ENCODE measurements at regions not wholly inside any gene's neighbourhood (a gene's known extent, or its start where the extent isn't known, plus 50 kb on each side); places are given as distances from the start of the nearest gene placed in this dataset.
"Not testable (repeated sequence)": the region's sequence is repeated elsewhere in the genome, so short reads cannot be mapped to it uniquely, and the experiment has no call there.

DNA sequence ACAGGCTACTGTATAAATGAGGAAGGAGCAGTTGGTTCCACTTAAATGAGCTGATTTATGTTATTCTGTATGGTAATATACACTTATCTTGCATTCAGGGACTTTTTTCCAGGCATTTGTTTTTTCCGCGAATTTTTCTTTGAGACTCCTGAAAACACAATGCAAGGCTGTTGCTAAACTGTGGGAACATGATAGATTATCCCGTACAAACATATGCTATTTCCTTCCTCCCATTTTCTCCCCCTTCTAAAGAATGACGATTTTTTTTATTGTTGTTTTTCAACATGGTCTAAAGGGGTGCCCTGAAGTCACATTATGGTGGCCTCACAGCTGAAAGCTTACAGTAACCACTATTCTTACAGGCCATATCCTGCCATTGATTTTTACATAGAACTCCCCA lies 523.9 kb upstream of the NRP1 start:
- H3K9me3 ChIP-seq = no peaks in the 10 kb centered on the region
- DNase-seq = no peak
- no peaks in the 10 kb centered on the region for H3K4me1 ChIP-seq
- no peaks in the 10 kb centered on the region for H3K36me3 ChIP-seq
- TF ChIP-seq EP300 (IDR thresholded peaks at IDR 0.05) = no peak
- TF ChIP-seq, protein P1, sequence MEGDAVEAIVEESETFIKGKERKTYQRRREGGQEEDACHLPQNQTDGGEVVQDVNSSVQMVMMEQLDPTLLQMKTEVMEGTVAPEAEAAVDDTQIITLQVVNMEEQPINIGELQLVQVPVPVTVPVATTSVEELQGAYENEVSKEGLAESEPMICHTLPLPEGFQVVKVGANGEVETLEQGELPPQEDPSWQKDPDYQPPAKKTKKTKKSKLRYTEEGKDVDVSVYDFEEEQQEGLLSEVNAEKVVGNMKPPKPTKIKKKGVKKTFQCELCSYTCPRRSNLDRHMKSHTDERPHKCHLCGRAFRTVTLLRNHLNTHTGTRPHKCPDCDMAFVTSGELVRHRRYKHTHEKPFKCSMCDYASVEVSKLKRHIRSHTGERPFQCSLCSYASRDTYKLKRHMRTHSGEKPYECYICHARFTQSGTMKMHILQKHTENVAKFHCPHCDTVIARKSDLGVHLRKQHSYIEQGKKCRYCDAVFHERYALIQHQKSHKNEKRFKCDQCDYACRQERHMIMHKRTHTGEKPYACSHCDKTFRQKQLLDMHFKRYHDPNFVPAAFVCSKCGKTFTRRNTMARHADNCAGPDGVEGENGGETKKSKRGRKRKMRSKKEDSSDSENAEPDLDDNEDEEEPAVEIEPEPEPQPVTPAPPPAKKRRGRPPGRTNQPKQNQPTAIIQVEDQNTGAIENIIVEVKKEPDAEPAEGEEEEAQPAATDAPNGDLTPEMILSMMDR (IDR thresholded peaks at IDR 0.05) = no peak
- no peak for TF ChIP-seq POLR2AphosphoS5 (IDR thresholded peaks at IDR 0.05)
- TF ChIP-seq POLR2A (IDR thresholded peaks at IDR 0.05) = no peak
- H3K27ac ChIP-seq = no peak overlapping the region
- H3K27me3 ChIP-seq = no peaks in the 10 kb centered on the region
- intact Hi-C loops (cut with DNase I) = no loop called here
- 54 to 81% methylated on average over 4 of the region's 4 CpGs for whole genome bisulfite sequencing, 2 donors
- no peak overlapping the region for H3K4me3 ChIP-seq

DNA sequence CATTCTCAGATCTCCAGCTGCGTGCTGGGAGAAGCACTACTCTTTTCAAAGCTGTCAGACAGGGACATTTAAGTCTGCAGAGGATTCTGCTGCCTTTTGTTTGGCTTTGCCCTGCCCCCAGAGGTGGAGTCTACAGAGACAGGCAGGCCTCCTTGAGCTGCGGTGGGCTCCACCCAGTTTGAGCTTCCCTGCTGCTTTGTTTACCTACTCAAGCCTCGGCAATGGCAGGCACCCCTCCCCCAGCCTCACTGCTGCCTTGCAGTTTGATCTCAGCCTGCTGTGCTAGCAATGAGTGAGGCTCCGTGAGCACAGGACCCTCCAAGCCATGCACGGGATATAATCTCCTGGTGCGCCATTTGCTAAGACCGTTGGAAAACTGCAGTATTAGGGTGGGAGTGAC lies 518.8 kb upstream of the NRP1 start:
- DNase-seq; H3K27me3 ChIP-seq; H3K4me1 ChIP-seq; H3K27ac ChIP-seq; H3K4me3 ChIP-seq; intact Hi-C loops (cut with DNase I); H3K36me3 ChIP-seq; H3K9me3 ChIP-seq: not testable (repeated sequence)
- 74 to 81% methylated on average over 7 of the region's 7 CpGs for WGBS, 2 donors

DNA sequence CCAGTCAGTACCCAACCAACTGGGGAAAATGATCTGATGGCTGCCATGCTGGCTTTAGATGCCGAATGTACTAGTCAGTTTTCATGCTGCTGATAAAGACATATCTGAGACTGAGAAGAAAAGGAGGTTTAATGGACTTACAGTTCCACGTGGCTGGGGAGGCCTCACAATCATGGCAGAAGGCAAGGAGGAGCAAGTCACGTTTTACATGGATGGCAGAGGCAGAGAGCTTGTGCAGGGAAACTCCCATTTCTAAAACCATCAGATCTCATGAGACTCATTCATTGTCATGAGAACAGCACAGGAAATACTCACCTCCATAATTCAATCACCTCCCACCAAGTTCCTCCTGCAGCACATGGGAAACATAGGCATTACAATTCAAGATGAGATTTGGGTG lies 508.9 kb upstream of the NRP1 start:
- Histone ChIP-seq H3K27ac (no peak overlapping the region), H3K36me3 (no peaks in the 10 kb centered on the region), H3K9me3 (peaks cover 0 to 7% (median 0%) of the 10 kb centered on the region in 4 donors), H3K4me1 (no peaks in the 10 kb centered on the region), H3K27me3 (no peaks in the 10 kb centered on the region), H3K4me3 (no peak overlapping the region)
- intact Hi-C loops (cut with DNase I) = no loop called here
- WGBS, 2 donors = 88 to 90% methylated on average over 3 of the region's 3 CpGs
- TF ChIP-seq POLR2AphosphoS5 (IDR thresholded peaks at IDR 0.05) (no peak), POLR2A (IDR thresholded peaks at IDR 0.05) (no peak), EP300 (IDR thresholded peaks at IDR 0.05) (no peak)
- TF ChIP-seq, protein P1 (IDR thresholded peaks at IDR 0.05) = no peak
- DNase-seq = no peak

DNA sequence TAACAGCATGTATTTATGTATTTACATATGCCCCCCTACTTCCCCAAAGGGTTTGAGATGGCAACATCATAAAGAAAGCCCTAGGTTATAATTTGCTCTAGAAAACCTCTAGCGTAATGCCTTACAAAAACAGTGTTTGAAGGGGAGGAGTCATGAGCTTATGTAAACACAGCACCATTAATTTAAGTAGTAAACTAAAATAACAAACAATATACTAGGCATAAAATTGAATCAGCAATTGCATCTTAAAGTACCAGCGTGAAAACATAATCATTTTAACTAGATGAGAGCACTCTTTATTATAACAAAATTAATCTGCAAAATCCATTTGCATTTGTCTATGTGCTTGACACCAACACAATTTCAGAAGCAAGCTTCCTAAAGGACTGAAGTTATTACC lies 507.2 kb upstream of the NRP1 start:
- 15 to 68% methylated on average over 2 of the region's 2 CpGs for WGBS, 2 donors
- no peak overlapping the region for H3K4me3 ChIP-seq
- no peak overlapping the region for H3K27ac ChIP-seq
- intact Hi-C loops (cut with DNase I) = no loop called here
- no peak for TF ChIP-seq POLR2A (IDR thresholded peaks at IDR 0.05)
- TF ChIP-seq, protein P1 (IDR thresholded peaks at IDR 0.05) = no peak
- TF ChIP-seq EP300 (IDR thresholded peaks at IDR 0.05) = no peak
- TF ChIP-seq POLR2AphosphoS5 (IDR thresholded peaks at IDR 0.05) = no peak
- peaks cover 0 to 7% (median 0%) of the 10 kb centered on the region in 4 donors for H3K9me3 ChIP-seq
- H3K4me1 ChIP-seq = no peaks in the 10 kb centered on the region
- DNase-seq = no peak
- H3K36me3 ChIP-seq = no peaks in the 10 kb centered on the region
- H3K27me3 ChIP-seq = no peaks in the 10 kb centered on the region

DNA sequence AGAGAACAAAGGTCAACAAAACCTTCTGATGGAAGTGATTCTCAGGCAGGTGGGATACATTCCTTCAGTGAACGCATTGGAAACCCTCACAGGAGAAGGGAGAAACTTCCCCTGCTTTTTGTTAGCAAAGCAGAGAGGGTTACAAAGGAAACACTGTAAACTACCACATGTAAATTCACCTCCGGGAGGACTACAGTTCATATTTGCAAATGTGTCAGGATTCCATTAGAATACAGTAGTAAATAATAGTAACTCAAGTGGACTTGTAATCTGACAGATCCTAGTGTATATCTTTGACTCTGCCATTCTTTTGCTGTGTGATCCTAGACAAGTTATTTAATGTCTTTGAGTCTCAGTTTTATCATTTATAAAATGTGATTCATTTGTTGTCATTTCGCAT lies 504.3 kb upstream of the NRP1 start:
- H3K9me3 ChIP-seq = no peaks in the 10 kb centered on the region
- H3K27me3 ChIP-seq = no peaks in the 10 kb centered on the region
- TF ChIP-seq POLR2A (IDR thresholded peaks at IDR 0.05) (no peak), POLR2AphosphoS5 (IDR thresholded peaks at IDR 0.05) (no peak), EP300 (IDR thresholded peaks at IDR 0.05) (no peak)
- TF ChIP-seq, protein P1 (IDR thresholded peaks at IDR 0.05) = no peak
- intact Hi-C loops (cut with DNase I) = no loop called here
- no peaks in the 10 kb centered on the region for H3K36me3 ChIP-seq
- H3K27ac ChIP-seq = no peak overlapping the region
- H3K4me3 ChIP-seq = no peak overlapping the region
- WGBS, 2 donors = 82 to 89% methylated on average over 3 of the region's 3 CpGs
- DNase-seq = no peak
- H3K4me1 ChIP-seq = no peaks in the 10 kb centered on the region

Data from sigmoid colon (tissue), 6 donors.